Fibroblast of mammary gland (primary cell): ENCODE measurements at regions not wholly inside any gene's neighbourhood (a gene's known extent, or its start where the extent isn't known, plus 50 kb on each side); places are given as distances from the start of the nearest gene placed in this dataset.

Experiments used
- DNase-seq: peaks from one replicate; pipeline ENCODE4 v3.0.0-alpha.2; 2010; ENCODE audit warnings: low read depth
- H3K4me3 ChIP-seq: 2 replicates; pipeline ENCODE4 v1.5.1; 2011; ENCODE audit warnings: low read depth, mild to moderate bottlenecking, low read length, moderate library complexity; ENCODE audit not compliant: control insufficient read depth
- CTCF ChIP-seq: conservative IDR thresholded peaks from 2 replicates; pipeline ENCODE4 v1.5.1; 2011; ENCODE audit warnings: low read depth, low read length, inconsistent platforms; ENCODE audit not compliant: control insufficient read depth, insufficient read depth

GRCh38 chr22:48268771-48269552 lies 1506.5 kb downstream of the TBC1D22A start:
- no peak for TF ChIP-seq CTCF
- no peak for DNase-seq

GRCh38 chr22:48268293-48268692 lies 1505.8 kb downstream of the TBC1D22A start:
- no peak for DNase-seq
- TF ChIP-seq CTCF, result no peak
- no peak overlapping the region for H3K4me3 ChIP-seq

More at GRCh38 chr22:48268771-48269552, 1506.5 kb downstream of the TBC1D22A start:
- no peak overlapping the region for H3K4me3 ChIP-seq

GRCh38 chr22:48267681-48268080 lies 1505.2 kb downstream of the TBC1D22A start:
- no peak for TF ChIP-seq CTCF
- DNase-seq, result no peak
- H3K4me3 ChIP-seq, result no peak overlapping the region

DNA sequence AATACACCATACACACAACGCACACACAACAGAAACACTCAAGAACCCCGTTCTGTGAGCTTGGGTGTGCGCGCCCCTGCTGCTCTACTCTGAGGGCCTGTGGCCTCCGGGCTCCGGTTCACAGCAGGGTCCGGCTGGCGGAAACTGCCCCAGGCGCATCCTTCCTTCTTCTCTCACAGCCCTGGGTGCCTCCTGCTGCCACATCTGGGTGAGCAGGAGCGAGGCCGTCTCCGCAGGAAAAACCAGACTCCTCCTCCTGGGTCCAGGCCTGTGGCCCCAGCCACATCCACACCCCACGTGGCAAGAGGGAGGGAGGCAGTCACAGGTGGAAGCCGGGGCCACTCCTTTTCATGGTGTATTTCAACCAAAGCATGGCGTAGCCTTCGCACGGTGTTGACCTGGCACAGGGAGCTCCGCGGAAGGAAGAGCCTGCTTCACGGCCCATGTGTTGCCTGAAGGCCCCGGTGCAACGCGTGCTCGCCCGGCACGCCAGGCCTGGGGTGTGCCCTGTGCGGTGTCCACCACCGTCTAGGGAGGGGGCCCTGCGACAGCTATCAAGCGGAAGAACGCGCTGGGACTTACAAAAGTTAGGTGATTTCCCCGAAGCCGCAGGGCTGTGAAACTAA lies 1502.7 kb downstream of the TBC1D22A start:
- TF ChIP-seq CTCF, result no peak
- DNase-seq, result no peak
- H3K4me3 ChIP-seq, result no peak overlapping the region

DNA sequence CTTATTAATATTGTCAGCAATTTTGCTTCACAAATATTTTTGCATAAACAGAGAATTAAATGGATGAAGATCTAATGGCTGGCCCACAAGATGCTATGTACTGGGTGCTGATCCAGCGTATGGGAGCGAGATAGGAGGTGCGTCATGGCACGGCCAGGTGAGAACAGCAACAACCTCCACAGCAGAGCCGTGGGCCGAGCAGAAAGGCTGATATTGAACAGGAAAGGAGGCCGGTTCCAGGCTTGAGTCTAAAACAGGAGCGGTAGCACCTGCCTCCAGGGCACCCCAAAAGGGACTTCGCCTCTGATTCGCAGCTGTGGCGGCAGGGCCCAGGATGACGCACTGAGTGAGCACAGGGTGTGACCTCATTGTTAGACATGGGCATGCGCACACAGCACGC lies 1502.1 kb downstream of the TBC1D22A start:
- no peak for TF ChIP-seq CTCF
- no peak overlapping the region for H3K4me3 ChIP-seq
- no peak for DNase-seq

- no peak for DNase-seq
- no peak overlapping the region for H3K4me3 ChIP-seq
These were observed 1501.4 kb downstream of the TBC1D22A start for GRCh38 chr22:48263791-48264351.

More at GRCh38 chr22:48263791-48264351, 1501.4 kb downstream of the TBC1D22A start:
- no peak for TF ChIP-seq CTCF
